Fibroblast of lung (primary cell): ENCODE measurements at regions not wholly inside any gene's neighbourhood (a gene's known extent, or its start where the extent isn't known, plus 50 kb on each side); places are given as distances from the start of the nearest gene placed in this dataset.

Source experiments
- CTCF ChIP-seq, 2 donors: IDR thresholded peaks in 1 of 2; conservative IDR thresholded peaks in 1 of 2; 1 replicate in 1 of 2; 2 replicates in 1 of 2; pipeline ENCODE4 v1.5.1; 2011 to 2012; ENCODE audit warnings: low read length in 2 of 2, control low read depth in 1 of 2, inconsistent platforms in 1 of 2, low read depth in 1 of 2, mild to moderate bottlenecking in 1 of 2
- EZH2 ChIP-seq: IDR thresholded peaks from 2 replicates; pipeline ENCODE4 v1.5.1; 2012; ENCODE audit warnings: low read length, control low read depth, mild to moderate bottlenecking; ENCODE audit errors: missing control alignments

GRCh38 chr13:83532809-83533208, 349.5 kb downstream of the SLITRK1 start:
- TF ChIP-seq CTCF (conservative IDR thresholded peaks at IDR 0.05 in 1 of 2, IDR thresholded peaks at IDR 0.05 in 1 of 2; ENCODE audit: low read depth in 1 of 2, low read length in 2 of 2) (no peak), EZH2 (no peak)
